Gastroesophageal sphincter (tissue), 4 donors: ENCODE measurements at regions not wholly inside any gene's neighbourhood (a gene's known extent, or its start where the extent isn't known, plus 50 kb on each side); places are given as distances from the start of the nearest gene placed in this dataset.

Experiments used
- ATAC-seq: fragments of 150-250 bp; one replicate; pipeline ENCODE4 v1.9.1; 2016; ENCODE audit warnings: mild to moderate bottlenecking, moderate library complexity
- H3K27ac ChIP-seq, 4 donors: fragments of 200-600 bp; sonication (generic) in 3 of 4; 1 replicate in 3 of 4; 2 replicates in 1 of 4; pipeline ENCODE4 v1.5.1; 2016 to 2019
- H3K27me3 ChIP-seq: fragments of 200-600 bp; sonication (generic); one replicate; pipeline ENCODE4 v1.5.1; 2019
- H3K36me3 ChIP-seq, 2 donors: fragments of 200-600 bp; sonication (generic); one replicate each; pipeline ENCODE4 v1.5.1; 2019; ENCODE audit warnings: control low read depth in 1 of 2
- H3K4me1 ChIP-seq, 3 donors: fragments of 200-600 bp; sonication (generic); 1 replicate in 2 of 3; 2 replicates in 1 of 3; pipeline ENCODE4 v1.5.1; 2016 to 2019; ENCODE audit warnings: control low read depth in 2 of 3
- H3K4me3 ChIP-seq, 2 donors: fragments of 200-600 bp; sonication (generic); one replicate each; pipeline ENCODE4 v1.5.1; 2019; ENCODE audit warnings: mild to moderate bottlenecking in 1 of 2, moderate library complexity in 1 of 2
- H3K9me3 ChIP-seq, 3 donors: fragments of 200-600 bp; sonication (generic); one replicate each; pipeline ENCODE4 v1.5.1; 2017 to 2019; ENCODE audit warnings: control low read depth in 2 of 3
- CTCF ChIP-seq, 4 experiments: fragments of 200-600 bp in 2 of 4; fragments of 450-650 bp in 2 of 4; sonication (generic) in 1 of 4; IDR thresholded peaks; one replicate each; pipeline ENCODE4 v1.5.1; 2017 to 2019; ENCODE audit warnings: antibody characterized with exemption in 4 of 4, mild to moderate bottlenecking in 2 of 4, moderate library complexity in 2 of 4
- EP300 ChIP-seq: sonication (generic); formaldehyde crosslinking; IDR thresholded peaks from one replicate; pipeline ENCODE4 v1.6.1; 2017; ENCODE audit warnings: antibody characterized with exemption, mild to moderate bottlenecking
- POLR2A ChIP-seq, 2 donors: fragments of 450-650 bp; IDR thresholded peaks; one replicate each; pipeline ENCODE4 v1.6.1; 2017; ENCODE audit warnings: antibody characterized with exemption in 2 of 2, mild to moderate bottlenecking in 2 of 2, moderate library complexity in 1 of 2
- POLR2AphosphoS5 ChIP-seq: sonication (generic); formaldehyde crosslinking; IDR thresholded peaks from one replicate; pipeline ENCODE4 v1.6.1; 2017; ENCODE audit warnings: antibody characterized with exemption
- WGBS, 2 donors: methylation state at CpG; one replicate each; pipeline ENCODE4 v1.1.5; 2018; ENCODE audit warnings: low coverage in 1 of 2; 5-methylcytosine and 5-hydroxymethylcytosine counted together

GRCh38 chrX:26822448-26822847 is 606.5 kb downstream of the MAGEB5 start:
- no peaks in the 10 kb centered on the region for H3K9me3 ChIP-seq
- H3K36me3 ChIP-seq: no peaks in the 10 kb centered on the region
- WGBS, 2 donors: 20% methylated on average over 1 of the region's 1 CpG; no CpG with 5 or more reads in 1 of the 2 donors
- no peaks in the 10 kb centered on the region for H3K4me1 ChIP-seq
- H3K4me3 ChIP-seq: no peak overlapping the region
- no peak for ATAC-seq
- H3K27me3 ChIP-seq: no peaks in the 10 kb centered on the region
- H3K27ac ChIP-seq: no peak overlapping the region
- TF ChIP-seq POLR2AphosphoS5 (no peak), POLR2A (IDR thresholded peaks at IDR 0.05) (no peak), CTCF (IDR thresholded peaks at IDR 0.05) (no peak), EP300 (no peak)

DNA sequence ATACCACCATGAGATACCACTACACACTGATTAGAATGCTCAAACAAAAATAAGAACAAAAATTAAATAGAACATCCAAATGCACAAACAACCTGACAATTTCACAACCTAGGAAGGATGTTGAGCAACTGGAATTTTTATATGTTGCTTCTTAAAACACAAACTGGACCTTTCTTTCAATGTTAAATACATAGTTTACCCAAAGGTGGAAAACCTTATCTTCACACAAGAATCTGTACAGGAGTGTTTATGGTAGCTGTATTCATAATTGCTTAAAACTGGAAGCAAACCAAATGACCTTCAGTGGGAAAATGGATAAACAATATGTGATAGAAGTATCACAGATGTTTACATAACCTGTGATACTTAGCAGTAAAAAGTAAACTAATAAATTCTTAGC is 573.8 kb downstream of the MAGEB5 start:
- no peaks in the 10 kb centered on the region for H3K36me3 ChIP-seq
- H3K4me3 ChIP-seq: no peak overlapping the region
- H3K9me3 ChIP-seq: no peaks in the 10 kb centered on the region
- ATAC-seq: no peak
- H3K27ac ChIP-seq: no peak overlapping the region
- no peak for TF ChIP-seq EP300
- TF ChIP-seq POLR2AphosphoS5: no peak
- no peak for TF ChIP-seq CTCF (IDR thresholded peaks at IDR 0.05)
- TF ChIP-seq POLR2A (IDR thresholded peaks at IDR 0.05): no peak
- no peaks in the 10 kb centered on the region for H3K27me3 ChIP-seq
- H3K4me1 ChIP-seq: no peaks in the 10 kb centered on the region

GRCh38 chrX:26788402-26788998 is 572.5 kb downstream of the MAGEB5 start:
- TF ChIP-seq CTCF (IDR thresholded peaks at IDR 0.05): no peak
- TF ChIP-seq EP300: no peak
- no peak for TF ChIP-seq POLR2AphosphoS5
- no peak for TF ChIP-seq POLR2A (IDR thresholded peaks at IDR 0.05)
- no peak for ATAC-seq
- 47 to 73% methylated on average over 1 of the region's 1 CpG for WGBS, 2 donors
- no peaks in the 10 kb centered on the region for H3K4me1 ChIP-seq
- H3K27me3 ChIP-seq: no peaks in the 10 kb centered on the region
- no peak overlapping the region for H3K27ac ChIP-seq
- no peak overlapping the region for H3K4me3 ChIP-seq
- no peaks in the 10 kb centered on the region for H3K36me3 ChIP-seq
- H3K9me3 ChIP-seq: no peaks in the 10 kb centered on the region

- H3K27ac ChIP-seq: no peak overlapping the region
- H3K4me1 ChIP-seq: no peaks in the 10 kb centered on the region
- no peak overlapping the region for H3K4me3 ChIP-seq
- ATAC-seq: no peak
- H3K9me3 ChIP-seq: no peaks in the 10 kb centered on the region
- H3K27me3 ChIP-seq: no peaks in the 10 kb centered on the region
- WGBS, 2 donors: 63 to 64% methylated on average over 3 to 4 of the region's 10 CpGs
- H3K36me3 ChIP-seq: no peaks in the 10 kb centered on the region
- TF ChIP-seq CTCF (IDR thresholded peaks at IDR 0.05) (peak in 1 of 4 experiments; percentile 43), POLR2A (IDR thresholded peaks at IDR 0.05) (no peak), EP300 (no peak), POLR2AphosphoS5 (no peak)
Observed at GRCh38 chrX:26783512-26784225, 567.7 kb downstream of the MAGEB5 start.

GRCh38 chrX:26778320-26778888 is 562.4 kb downstream of the MAGEB5 start:
- no peak for TF ChIP-seq POLR2A (IDR thresholded peaks at IDR 0.05)
- TF ChIP-seq CTCF (IDR thresholded peaks at IDR 0.05): peak in 1 of 4 experiments; percentile 19
- Histone ChIP-seq H3K27me3 (no peaks in the 10 kb centered on the region), H3K27ac (no peak overlapping the region), H3K36me3 (no peaks in the 10 kb centered on the region), H3K9me3 (no peaks in the 10 kb centered on the region), H3K4me3 (no peak overlapping the region), H3K4me1 (no peaks in the 10 kb centered on the region)
- no peak for ATAC-seq
- WGBS, 2 donors: 54 to 59% methylated on average over 3 of the region's 3 CpGs
